ENCODE measurements at regions not wholly inside any gene's neighbourhood (a gene's known extent, or its start where the extent isn't known, plus 50 kb on each side); places are given as distances from the start of the nearest gene placed in this dataset.

GRCh38 chr13:65854431-65854830, 1375.7 kb downstream of the PCDH9 start:
- no peak for TF ChIP-seq BHLHE40 (IDR thresholded peaks at IDR 0.05; ENCODE audit: borderline replicate concordance)
- no peak for TF ChIP-seq FOXK2 (IDR thresholded peaks at IDR 0.05)
- TF ChIP-seq SUZ12 (IDR thresholded peaks at IDR 0.05), result no peak
- TF ChIP-seq PKNOX1 (IDR thresholded peaks at IDR 0.05), result no peak
- no peak for TF ChIP-seq L3MBTL2 (conservative IDR thresholded peaks at IDR 0.05)

All from HEK293T (cell line).